ENCODE measurements at regions not wholly inside any gene's neighbourhood (a gene's known extent, or its start where the extent isn't known, plus 50 kb on each side); places are given as distances from the start of the nearest gene placed in this dataset.

DNA sequence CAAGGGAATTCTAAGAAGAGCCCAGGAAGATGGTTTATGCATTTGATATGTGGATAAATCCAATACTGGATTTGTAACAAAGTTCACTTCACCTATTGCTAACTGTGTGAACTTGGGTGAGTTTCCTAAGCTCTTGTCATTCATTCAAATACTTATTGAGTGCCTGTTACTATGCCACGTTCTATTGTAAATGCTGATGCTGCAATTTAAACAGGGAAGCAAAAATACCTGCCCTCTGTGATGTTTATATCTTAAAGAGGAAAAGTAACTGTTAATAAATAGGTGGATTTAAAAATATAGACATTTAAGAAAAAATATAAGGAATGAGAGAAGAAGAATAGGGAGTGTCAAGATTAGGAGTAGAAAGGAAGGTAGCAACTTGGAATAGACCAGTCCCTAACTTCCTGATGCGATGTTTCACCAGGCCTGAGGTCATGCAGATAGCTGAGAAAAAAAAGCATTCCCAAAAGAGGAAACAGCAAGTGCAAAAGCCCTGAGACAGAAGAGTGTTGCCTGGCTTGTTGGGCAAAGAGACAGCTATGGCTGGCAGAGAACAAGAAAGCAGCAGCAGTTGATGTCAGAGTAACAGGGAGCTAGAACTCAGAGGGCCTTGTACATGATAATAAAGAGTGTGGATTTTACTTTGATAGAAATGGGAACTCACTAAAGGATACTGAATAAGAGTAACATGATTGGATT, 54.3 kb upstream of the TCF21 start:
- no peaks in the 10 kb centered on the region for H3K27me3 ChIP-seq (ENCODE audit: insufficient read depth, insufficient read length)
- TF ChIP-seq YY1 (IDR thresholded peaks at IDR 0.05; ENCODE audit: insufficient read depth, insufficient read length) (no peak), SUZ12 (IDR thresholded peaks at IDR 0.05; ENCODE audit: extremely low read depth, insufficient read depth, insufficient read length) (no peak), ZNF274 (IDR thresholded peaks at IDR 0.05; ENCODE audit: low read depth, low read length) (no peak)
- no peaks in the 10 kb centered on the region; the same call in 1 of the 2 replicates for H3K9me3 ChIP-seq (ENCODE audit: insufficient read depth, low read length)
- no peak overlapping the region for H3K9ac ChIP-seq (ENCODE audit: insufficient read length, low read depth)
- H3K36me3 ChIP-seq (ENCODE audit: insufficient read depth, insufficient read length, low read length), result no peaks in the 10 kb centered on the region
- DNase-seq (ENCODE audit: low read depth, low spot score), result no peak
- no peaks in the 10 kb centered on the region for H3K4me1 ChIP-seq (ENCODE audit: insufficient read depth, insufficient read length)
- no peak overlapping the region for H3K4me3 ChIP-seq (ENCODE audit: insufficient read length, low read depth)

DNA sequence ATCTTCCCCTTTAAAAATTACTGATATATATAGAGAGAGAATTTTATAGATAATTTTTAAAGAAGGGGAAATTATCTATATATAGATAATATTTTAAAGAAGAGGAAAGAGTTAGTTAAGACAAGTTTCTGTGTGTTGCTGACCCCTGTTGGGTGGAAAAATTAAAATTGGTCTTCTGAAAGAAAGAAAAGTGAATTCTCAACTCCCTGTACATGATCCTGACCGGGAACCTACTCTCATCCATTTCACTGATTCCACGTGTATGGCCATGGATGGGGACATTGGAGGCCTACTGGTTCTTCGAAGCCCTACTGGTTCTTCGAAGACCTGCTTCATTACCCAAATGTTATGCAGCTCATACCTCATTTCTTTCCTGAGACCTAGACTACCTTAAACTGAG, 53.0 kb upstream of the TCF21 start:
- H3K9ac ChIP-seq (ENCODE audit: insufficient read length, low read depth), result no peak overlapping the region
- H3K4me1 ChIP-seq (ENCODE audit: insufficient read depth, insufficient read length), result no peaks in the 10 kb centered on the region

DNA sequence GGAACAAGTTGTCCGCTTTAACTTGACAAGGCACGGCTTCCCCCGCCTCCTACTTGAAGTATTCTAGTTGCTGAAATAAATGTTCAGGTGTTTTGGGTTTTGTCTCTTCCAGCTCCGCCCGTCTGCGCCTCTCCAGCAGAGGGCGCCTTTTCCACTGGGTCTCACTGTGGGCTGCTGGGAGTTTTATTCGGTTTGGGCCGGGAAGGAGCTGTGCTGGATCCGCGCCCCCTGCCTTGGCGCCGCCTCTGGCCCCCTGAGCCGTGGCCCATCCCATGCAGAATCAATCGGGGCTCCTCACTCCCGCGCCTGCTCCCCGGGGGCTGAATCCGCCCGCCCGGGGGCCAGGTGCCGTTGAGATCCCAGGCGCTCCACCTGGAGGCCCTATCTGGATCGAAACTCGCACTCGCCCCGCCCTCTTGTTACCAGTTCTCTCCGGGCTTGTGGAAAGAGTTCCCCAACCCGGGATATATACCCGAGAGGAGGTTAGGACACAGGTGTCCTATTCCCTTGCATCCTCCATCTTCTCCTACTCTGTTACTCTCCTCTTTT, 51.0 kb upstream of the TCF21 start:
- TF ChIP-seq SUZ12 (IDR thresholded peaks at IDR 0.05; ENCODE audit: extremely low read depth, insufficient read depth, insufficient read length), result no peak
- no peak for TF ChIP-seq YY1 (IDR thresholded peaks at IDR 0.05; ENCODE audit: insufficient read depth, insufficient read length)
- no peak for TF ChIP-seq ZNF274 (IDR thresholded peaks at IDR 0.05; ENCODE audit: low read depth, low read length)
- DNase-seq (ENCODE audit: low read depth, low spot score), result no peak
- H3K4me1 ChIP-seq (ENCODE audit: insufficient read depth, insufficient read length), result no peaks in the 10 kb centered on the region
- H3K9ac ChIP-seq (ENCODE audit: insufficient read length, low read depth), result no peak overlapping the region
- no peak overlapping the region for H3K4me3 ChIP-seq (ENCODE audit: insufficient read length, low read depth)
- H3K27me3 ChIP-seq (ENCODE audit: insufficient read depth, insufficient read length), result no peaks in the 10 kb centered on the region
- no peaks in the 10 kb centered on the region; the same call in 1 of the 2 replicates for H3K9me3 ChIP-seq (ENCODE audit: insufficient read depth, low read length)
- no peaks in the 10 kb centered on the region for H3K36me3 ChIP-seq (ENCODE audit: insufficient read depth, insufficient read length, low read length)

More for the DNA sequence above, 53.0 kb upstream of the TCF21 start:
- DNase-seq (ENCODE audit: low read depth, low spot score), result no peak
- Histone ChIP-seq H3K27me3 (ENCODE audit: insufficient read depth, insufficient read length) (no peaks in the 10 kb centered on the region), H3K4me3 (ENCODE audit: insufficient read length, low read depth) (no peak overlapping the region), H3K36me3 (ENCODE audit: insufficient read depth, insufficient read length, low read length) (no peaks in the 10 kb centered on the region), H3K9me3 (ENCODE audit: insufficient read depth, low read length) (no peaks in the 10 kb centered on the region; the same call in 1 of the 2 replicates)
- TF ChIP-seq YY1 (IDR thresholded peaks at IDR 0.05; ENCODE audit: insufficient read depth, insufficient read length), result no peak
- TF ChIP-seq SUZ12 (IDR thresholded peaks at IDR 0.05; ENCODE audit: extremely low read depth, insufficient read depth, insufficient read length), result no peak
- no peak for TF ChIP-seq ZNF274 (IDR thresholded peaks at IDR 0.05; ENCODE audit: low read depth, low read length)
